H1 (cell line): ENCODE measurements at regions not wholly inside any gene's neighbourhood (a gene's known extent, or its start where the extent isn't known, plus 50 kb on each side); places are given as distances from the start of the nearest gene placed in this dataset.

Source experiments
- ASH2L ChIP-seq: fragments of 200-600, 300-600 bp; sonication (generic); IDR thresholded peaks from one replicate; pipeline ENCODE4 v1.7.1; 2017; ENCODE audit warnings: low read length
- CREB1 ChIP-seq: IDR thresholded peaks from 2 replicates; pipeline ENCODE4 v1.6.1; 2012; ENCODE audit warnings: inconsistent platforms
- EZH2 ChIP-seq: fragments of 200-600 bp; sonication (generic); IDR thresholded peaks from 2 replicates; pipeline ENCODE4 v1.7.1; 2012; ENCODE audit warnings: low read depth, mild to moderate bottlenecking, moderate library complexity, low read length, inconsistent platforms; ENCODE audit not compliant: severe bottlenecking
- GTF2F1 ChIP-seq: IDR thresholded peaks from 2 replicates; pipeline ENCODE4 v1.6.1; 2012; ENCODE audit warnings: low read depth, low read length, improper control_type of control experiment, borderline replicate concordance
- PHF8 ChIP-seq: fragments of 200-600 bp; sonication (generic); conservative IDR thresholded peaks from 2 replicates; pipeline ENCODE4 v1.7.1; 2012; ENCODE audit warnings: low read depth, mild to moderate bottlenecking, inconsistent platforms, low read length, moderate library complexity
- RAD21 ChIP-seq, 2 experiments: IDR thresholded peaks in 1 of 2; conservative IDR thresholded peaks in 1 of 2; 2 replicates each; pipeline ENCODE4 v1.6.1; 2011; ENCODE audit warnings: low read depth in 2 of 2, low read length in 2 of 2, improper control_type of control experiment in 1 of 2, inconsistent platforms in 1 of 2, mild to moderate bottlenecking in 1 of 2, moderate library complexity in 1 of 2
- TCF12 ChIP-seq: IDR thresholded peaks from 2 replicates; pipeline ENCODE4 v1.6.1; 2011; ENCODE audit warnings: low read depth, mild to moderate bottlenecking, low read length
- TF ChIP-seq, protein P1 (sequence below): IDR thresholded peaks from 2 replicates; pipeline ENCODE4 v1.6.1; 2011; ENCODE audit warnings: low read depth, mild to moderate bottlenecking, low read length; ENCODE audit not compliant: insufficient read depth

GRCh38 chr5:54702470-54702869 is 184.9 kb downstream of the SNX18 start (continued):
- TF ChIP-seq RAD21 (IDR thresholded peaks at IDR 0.05 in 1 of 2, conservative IDR thresholded peaks at IDR 0.05 in 1 of 2; ENCODE audit: low read depth in 2 of 2, low read length in 2 of 2) (no peak), TCF12 (no peak), PHF8 (no peak), EZH2 (no peak), ASH2L (no peak), CREB1 (no peak), GTF2F1 (no peak)
- TF ChIP-seq, protein P1, sequence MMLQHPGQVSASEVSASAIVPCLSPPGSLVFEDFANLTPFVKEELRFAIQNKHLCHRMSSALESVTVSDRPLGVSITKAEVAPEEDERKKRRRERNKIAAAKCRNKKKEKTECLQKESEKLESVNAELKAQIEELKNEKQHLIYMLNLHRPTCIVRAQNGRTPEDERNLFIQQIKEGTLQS, result no peak
